Endodermal cell (in vitro differentiated cells): ENCODE measurements at regions not wholly inside any gene's neighbourhood (a gene's known extent, or its start where the extent isn't known, plus 50 kb on each side); places are given as distances from the start of the nearest gene placed in this dataset.

Source experiments
- DNase-seq: peaks from one replicate; pipeline ENCODE4 v3.0.0-alpha.2; 2017
- H3K27ac ChIP-seq: 2 replicates; pipeline ENCODE4 v1.5.1; 2013; ENCODE audit warnings: mild to moderate bottlenecking, low read depth, low read length, moderate library complexity
- H3K27me3 ChIP-seq: 2 replicates; pipeline ENCODE4 v1.6.1; 2013; ENCODE audit warnings: mild to moderate bottlenecking, low read length, moderate library complexity; ENCODE audit not compliant: insufficient read depth, control insufficient read depth, poor library complexity, severe bottlenecking
- H3K36me3 ChIP-seq: 2 replicates; pipeline ENCODE4 v1.7.0; 2013; ENCODE audit warnings: mild to moderate bottlenecking, low read length, moderate library complexity; ENCODE audit not compliant: control insufficient read depth, insufficient read depth
- H3K4me1 ChIP-seq: one replicate; pipeline ENCODE4 v1.7.0; 2013; ENCODE audit warnings: low read length; ENCODE audit not compliant: control insufficient read depth, insufficient read depth
- H3K4me3 ChIP-seq: 2 replicates; pipeline ENCODE4 v1.5.1; 2013; ENCODE audit warnings: mild to moderate bottlenecking, low read length, moderate library complexity
- H3K9ac ChIP-seq: 2 replicates; pipeline ENCODE4 v1.6.1; 2013; ENCODE audit warnings: mild to moderate bottlenecking, low read length, moderate library complexity; ENCODE audit not compliant: poor library complexity, severe bottlenecking; ENCODE audit errors: extremely low read depth
- H3K9me3 ChIP-seq: 2 replicates; pipeline ENCODE4 v1.6.1; 2013; ENCODE audit warnings: mild to moderate bottlenecking, low read length, moderate library complexity; ENCODE audit not compliant: control insufficient read depth
- H3K27ac Mint-ChIP-seq: 2 replicates; pipeline ENCODE4 v1.8.0; 2020; ENCODE audit warnings: mixed read lengths
- H3K27me3 Mint-ChIP-seq: 2 replicates; pipeline ENCODE4 v1.8.0; 2021; ENCODE audit warnings: mild to moderate bottlenecking, mixed read lengths; ENCODE audit not compliant: insufficient read depth
- H3K36me3 Mint-ChIP-seq: 2 replicates; pipeline ENCODE4 v1.8.0; 2020; ENCODE audit warnings: low read depth, mixed read lengths
- H3K4me1 Mint-ChIP-seq: 2 replicates; pipeline ENCODE4 v1.8.0; 2020; ENCODE audit warnings: mixed read lengths
- H3K4me3 Mint-ChIP-seq: 2 replicates; pipeline ENCODE4 v1.8.0; 2020; ENCODE audit warnings: mild to moderate bottlenecking, moderate library complexity, mixed read lengths
- H3K9me3 Mint-ChIP-seq: 2 replicates; pipeline ENCODE4 v1.8.0; 2020; ENCODE audit warnings: mild to moderate bottlenecking, mixed read lengths
- WGBS, 2 experiments: methylation state at CpG; one replicate each; pipeline versions ENCODE4 v1.1.5 to v1.1.7; 2013; ENCODE audit warnings: missing lambda C conversion rate in 2 of 2, mixed read lengths in 1 of 2; ENCODE audit not compliant: insufficient coverage in 1 of 2, insufficient read length in 1 of 2; 5-methylcytosine and 5-hydroxymethylcytosine counted together
- TF ChIP-seq, protein P1 (sequence below): fragments of 200-600 bp; sonication (generic); conservative IDR thresholded peaks from 2 replicates; pipeline ENCODE4 v1.5.0; 2021; ENCODE audit warnings: antibody characterized with exemption, mild to moderate bottlenecking

DNA sequence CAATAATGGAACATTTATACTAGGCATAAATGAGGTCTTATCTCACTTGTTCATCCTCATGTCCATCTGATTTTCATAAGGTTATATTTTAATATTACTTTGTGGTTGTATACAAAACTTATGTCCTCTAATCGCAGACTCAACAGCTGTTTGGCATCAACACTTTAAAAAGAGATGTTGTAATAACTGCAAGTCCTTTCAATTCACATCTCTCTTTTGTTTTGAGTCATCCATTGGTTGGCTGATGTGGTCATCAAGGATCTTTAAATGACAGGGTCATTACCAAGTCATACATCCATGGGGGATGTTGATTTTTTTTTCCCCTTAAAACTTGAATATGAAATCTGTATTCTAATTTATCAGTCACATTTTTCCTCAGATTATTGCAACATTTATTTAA is 299.4 kb upstream of the NRSN1 start:
- H3K4me1 ChIP-seq: no peaks in the 10 kb centered on the region
- Mint-ChIP-seq H3K36me3 (no peaks in the 10 kb centered on the region), H3K27me3 (peaks cover 5% of the 10 kb centered on the region), H3K9me3 (no peaks in the 10 kb centered on the region), H3K27ac (no peak overlapping the region), H3K4me3 (no peak overlapping the region), H3K4me1 (no peaks in the 10 kb centered on the region)
- H3K27me3 ChIP-seq: peaks cover 7% of the 10 kb centered on the region
- DNase-seq: no peak
- no peak overlapping the region for H3K27ac ChIP-seq
- TF ChIP-seq, protein P1, sequence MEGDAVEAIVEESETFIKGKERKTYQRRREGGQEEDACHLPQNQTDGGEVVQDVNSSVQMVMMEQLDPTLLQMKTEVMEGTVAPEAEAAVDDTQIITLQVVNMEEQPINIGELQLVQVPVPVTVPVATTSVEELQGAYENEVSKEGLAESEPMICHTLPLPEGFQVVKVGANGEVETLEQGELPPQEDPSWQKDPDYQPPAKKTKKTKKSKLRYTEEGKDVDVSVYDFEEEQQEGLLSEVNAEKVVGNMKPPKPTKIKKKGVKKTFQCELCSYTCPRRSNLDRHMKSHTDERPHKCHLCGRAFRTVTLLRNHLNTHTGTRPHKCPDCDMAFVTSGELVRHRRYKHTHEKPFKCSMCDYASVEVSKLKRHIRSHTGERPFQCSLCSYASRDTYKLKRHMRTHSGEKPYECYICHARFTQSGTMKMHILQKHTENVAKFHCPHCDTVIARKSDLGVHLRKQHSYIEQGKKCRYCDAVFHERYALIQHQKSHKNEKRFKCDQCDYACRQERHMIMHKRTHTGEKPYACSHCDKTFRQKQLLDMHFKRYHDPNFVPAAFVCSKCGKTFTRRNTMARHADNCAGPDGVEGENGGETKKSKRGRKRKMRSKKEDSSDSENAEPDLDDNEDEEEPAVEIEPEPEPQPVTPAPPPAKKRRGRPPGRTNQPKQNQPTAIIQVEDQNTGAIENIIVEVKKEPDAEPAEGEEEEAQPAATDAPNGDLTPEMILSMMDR: no peak
- H3K4me3 ChIP-seq: no peak overlapping the region
- no peaks in the 10 kb centered on the region for H3K36me3 ChIP-seq
- 100% methylated on average over 1 of the region's 1 CpG; no CpG with 5 or more reads in 1 of the 2 experiments for WGBS, 2 experiments
- H3K9ac ChIP-seq: no peak overlapping the region
- no peaks in the 10 kb centered on the region for H3K9me3 ChIP-seq

DNA sequence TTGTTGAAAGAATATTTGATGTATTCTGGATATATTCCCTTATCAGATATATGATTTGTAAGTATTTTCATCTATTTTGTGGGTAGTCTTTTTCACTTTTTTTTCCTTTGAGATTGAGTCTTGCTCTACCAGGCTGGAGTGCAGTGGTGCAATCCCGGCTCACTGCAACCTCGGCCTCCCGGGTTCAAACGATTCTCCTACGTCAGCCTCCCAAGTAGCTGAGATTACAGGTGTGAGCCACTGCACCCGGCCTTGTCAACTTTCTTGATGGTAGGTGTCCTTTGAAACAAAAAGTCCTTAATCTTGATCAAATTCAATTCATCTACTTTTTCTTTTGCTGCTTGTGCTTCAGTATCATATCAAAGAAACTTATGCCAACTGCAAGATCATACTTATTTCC is 297.2 kb upstream of the NRSN1 start:
- Histone ChIP-seq H3K27me3 (peaks cover 2% of the 10 kb centered on the region), H3K9me3 (no peaks in the 10 kb centered on the region), H3K36me3 (no peaks in the 10 kb centered on the region), H3K4me1 (no peaks in the 10 kb centered on the region), H3K27ac (no peak overlapping the region), H3K4me3 (no peak overlapping the region), H3K9ac (no peak overlapping the region)
- Mint-ChIP-seq H3K27ac (no peak overlapping the region), H3K4me3 (no peak overlapping the region), H3K4me1 (no peaks in the 10 kb centered on the region), H3K27me3 (peaks cover 1% of the 10 kb centered on the region), H3K36me3 (no peaks in the 10 kb centered on the region), H3K9me3 (no peaks in the 10 kb centered on the region)
- 96 to 100% methylated on average over 5 to 6 of the region's 6 CpGs for WGBS, 2 experiments
- no peak for DNase-seq
- TF ChIP-seq, protein P1: no peak

DNA sequence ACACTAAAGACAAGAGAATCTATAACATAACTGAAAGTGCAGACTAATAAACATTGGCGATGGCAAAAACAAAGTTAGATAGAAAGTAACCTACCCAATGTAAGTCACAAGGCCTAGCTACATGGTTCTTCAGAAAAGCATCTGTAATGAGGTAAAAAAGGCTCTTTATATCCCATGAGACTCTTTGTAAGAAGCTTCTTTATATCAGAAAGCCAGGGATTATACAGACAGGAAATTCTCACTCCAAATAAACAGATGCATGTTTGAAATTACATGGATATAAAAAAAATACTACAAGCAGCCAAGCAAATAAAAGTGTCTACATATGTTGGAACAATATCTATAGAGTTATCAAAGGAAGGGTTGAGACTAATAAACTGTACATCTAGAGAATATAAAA is 284.9 kb upstream of the NRSN1 start:
- H3K36me3 Mint-ChIP-seq: no peaks in the 10 kb centered on the region
- Histone ChIP-seq H3K27me3 (no peaks in the 10 kb centered on the region), H3K9me3 (no peaks in the 10 kb centered on the region), H3K4me1 (no peaks in the 10 kb centered on the region), H3K9ac (no peak overlapping the region), H3K4me3 (no peak overlapping the region), H3K27ac (no peak overlapping the region), H3K36me3 (no peaks in the 10 kb centered on the region)
- H3K4me1 Mint-ChIP-seq: peaks cover 3% of the 10 kb centered on the region
- H3K27me3 Mint-ChIP-seq: no peaks in the 10 kb centered on the region
- TF ChIP-seq, protein P1: no peak
- H3K4me3 Mint-ChIP-seq: no peak overlapping the region
- no peak for DNase-seq
- H3K27ac Mint-ChIP-seq: no peak overlapping the region
- peaks cover 3% of the 10 kb centered on the region for H3K9me3 Mint-ChIP-seq
- WGBS, 2 experiments: 94 to 100% methylated on average over 1 of the region's 1 CpG
